ENCODE measurements at regions not wholly inside any gene's neighbourhood (a gene's known extent, or its start where the extent isn't known, plus 50 kb on each side); places are given as distances from the start of the nearest gene placed in this dataset.
A peak's percentile ranks its signal among the peaks of the same experiment; 100 is the strongest.

DNA sequence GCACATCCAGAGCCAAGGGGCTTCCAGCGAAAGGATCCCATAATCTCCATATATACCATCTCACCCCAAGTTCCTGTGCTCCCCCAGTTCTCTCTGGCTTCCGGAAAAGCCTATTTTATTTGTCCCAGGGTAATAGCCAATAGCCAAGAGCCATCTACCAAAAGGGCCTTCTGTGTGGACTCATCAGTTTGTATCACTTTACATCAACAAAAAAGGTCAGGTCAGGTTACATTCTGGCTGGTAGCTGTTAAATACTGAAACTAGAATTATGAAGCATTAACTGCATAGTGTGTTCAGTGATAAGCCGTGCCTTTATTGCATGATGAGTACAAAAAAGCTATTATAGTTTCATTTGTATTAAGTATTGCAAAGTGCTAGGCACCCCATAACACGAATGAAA lies 223.7 kb downstream of the IRS1 start:
- Mint-ChIP-seq H3K36me3 (ENCODE audit: insufficient read depth, unreplicated experiment) (no peaks in the 10 kb centered on the region), H3K9me3 (ENCODE audit: unreplicated experiment) (no peaks in the 10 kb centered on the region), H3K27ac (ENCODE audit: low read depth, unreplicated experiment) (no peak overlapping the region), H3K4me3 (ENCODE audit: unreplicated experiment) (no peak overlapping the region), H3K27me3 (ENCODE audit: insufficient read depth, unreplicated experiment) (no peaks in the 10 kb centered on the region), H3K4me1 (ENCODE audit: insufficient read depth, unreplicated experiment) (no peaks in the 10 kb centered on the region)
- POLR2A ChIA-PET: interaction anchor here (0.7 to 1.7 kb wide), 2 partner anchors 11 to 911 kb away, joined by 3 to 5 read pairs; no protein-coding TSS in a partner anchor
- intact Hi-C loops (cut with micrococcal nuclease): no loop called here
- DNase-seq (ENCODE audit: unreplicated experiment): no peak
- no TSS peak for BruUV-seq (replicated peaks)
- CTCF ChIA-PET: no interaction called here
- TF ChIP-seq, protein P1, sequence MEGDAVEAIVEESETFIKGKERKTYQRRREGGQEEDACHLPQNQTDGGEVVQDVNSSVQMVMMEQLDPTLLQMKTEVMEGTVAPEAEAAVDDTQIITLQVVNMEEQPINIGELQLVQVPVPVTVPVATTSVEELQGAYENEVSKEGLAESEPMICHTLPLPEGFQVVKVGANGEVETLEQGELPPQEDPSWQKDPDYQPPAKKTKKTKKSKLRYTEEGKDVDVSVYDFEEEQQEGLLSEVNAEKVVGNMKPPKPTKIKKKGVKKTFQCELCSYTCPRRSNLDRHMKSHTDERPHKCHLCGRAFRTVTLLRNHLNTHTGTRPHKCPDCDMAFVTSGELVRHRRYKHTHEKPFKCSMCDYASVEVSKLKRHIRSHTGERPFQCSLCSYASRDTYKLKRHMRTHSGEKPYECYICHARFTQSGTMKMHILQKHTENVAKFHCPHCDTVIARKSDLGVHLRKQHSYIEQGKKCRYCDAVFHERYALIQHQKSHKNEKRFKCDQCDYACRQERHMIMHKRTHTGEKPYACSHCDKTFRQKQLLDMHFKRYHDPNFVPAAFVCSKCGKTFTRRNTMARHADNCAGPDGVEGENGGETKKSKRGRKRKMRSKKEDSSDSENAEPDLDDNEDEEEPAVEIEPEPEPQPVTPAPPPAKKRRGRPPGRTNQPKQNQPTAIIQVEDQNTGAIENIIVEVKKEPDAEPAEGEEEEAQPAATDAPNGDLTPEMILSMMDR (IDR thresholded peaks at IDR 0.05; ENCODE audit: unreplicated experiment): no peak

DNA sequence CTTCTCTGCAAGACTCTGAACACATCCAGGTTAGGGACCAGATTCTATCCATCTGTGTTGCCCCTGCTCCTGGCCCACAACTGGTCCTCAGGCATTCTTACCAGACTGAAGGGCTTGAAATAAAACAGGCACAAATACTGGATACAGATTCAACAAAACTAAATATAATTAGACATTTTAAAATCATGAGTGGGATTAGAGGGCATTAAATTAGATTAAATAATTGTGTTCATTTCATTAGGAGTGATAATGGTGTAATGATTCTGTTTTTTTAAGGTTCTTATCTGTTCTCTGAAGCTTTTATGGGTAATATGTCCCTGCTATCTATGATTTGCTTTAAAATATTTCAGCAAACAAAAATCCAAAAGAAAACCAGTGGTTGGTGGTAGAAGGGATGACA lies 226.5 kb downstream of the IRS1 start:
- POLR2A ChIA-PET: no interaction called here
- H3K36me3 Mint-ChIP-seq (ENCODE audit: insufficient read depth, unreplicated experiment): no peaks in the 10 kb centered on the region
- no peak overlapping the region for H3K27ac Mint-ChIP-seq (ENCODE audit: low read depth, unreplicated experiment)
- H3K4me1 Mint-ChIP-seq (ENCODE audit: insufficient read depth, unreplicated experiment): no peaks in the 10 kb centered on the region
- TF ChIP-seq, protein P1 (IDR thresholded peaks at IDR 0.05; ENCODE audit: unreplicated experiment): no peak
- no peaks in the 10 kb centered on the region for H3K27me3 Mint-ChIP-seq (ENCODE audit: insufficient read depth, unreplicated experiment)
- DNase-seq (ENCODE audit: unreplicated experiment): no peak
- no TSS peak for BruUV-seq (replicated peaks)
- no peaks in the 10 kb centered on the region for H3K9me3 Mint-ChIP-seq (ENCODE audit: unreplicated experiment)
- H3K4me3 Mint-ChIP-seq (ENCODE audit: unreplicated experiment): no peak overlapping the region
- CTCF ChIA-PET: no interaction called here
- intact Hi-C loops (cut with micrococcal nuclease): no loop called here

DNA sequence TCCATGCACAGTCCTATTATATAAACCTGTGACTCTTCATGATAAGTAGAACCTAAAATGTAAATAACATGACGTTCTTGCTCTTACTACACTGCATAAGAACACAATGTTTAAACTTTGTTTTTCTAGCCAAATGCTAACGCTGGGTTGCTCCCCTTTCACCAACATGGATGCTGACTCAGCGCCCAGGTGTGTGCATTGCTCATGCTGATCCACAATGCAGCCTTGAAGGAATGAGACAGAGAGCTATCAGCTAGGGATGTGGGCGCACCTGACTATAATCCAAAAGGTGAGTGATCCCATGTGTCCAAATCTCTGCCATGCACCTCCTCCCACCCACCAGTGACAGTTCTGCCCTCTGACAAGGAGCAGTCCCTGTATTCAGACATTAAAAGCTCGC lies 235.0 kb downstream of the IRS1 start:
- no TSS peak for BruUV-seq (replicated peaks)
- intact Hi-C loops (cut with micrococcal nuclease): no loop called here
- ChIA-PET POLR2A (interaction anchor here (0.6 to 1.8 kb wide), 2 partner anchors 12 to 193 kb away, joined by 3 to 5 read pairs; no protein-coding TSS in a partner anchor), CTCF (interaction anchor here (0.6 to 0.7 kb wide), 2 partner anchors 224 to 365 kb away, joined by 3 read pairs; no protein-coding TSS in a partner anchor)
- Mint-ChIP-seq H3K27me3 (ENCODE audit: insufficient read depth, unreplicated experiment) (no peaks in the 10 kb centered on the region), H3K9me3 (ENCODE audit: unreplicated experiment) (no peaks in the 10 kb centered on the region), H3K27ac (ENCODE audit: low read depth, unreplicated experiment) (peak overlapping the region; percentile 61), H3K36me3 (ENCODE audit: insufficient read depth, unreplicated experiment) (no peaks in the 10 kb centered on the region), H3K4me1 (ENCODE audit: insufficient read depth, unreplicated experiment) (peaks cover 10% of the 10 kb centered on the region), H3K4me3 (ENCODE audit: unreplicated experiment) (no peak overlapping the region)
- DNase-seq (ENCODE audit: unreplicated experiment): peak; percentile 56
- TF ChIP-seq, protein P1 (IDR thresholded peaks at IDR 0.05; ENCODE audit: unreplicated experiment): no peak

DNA sequence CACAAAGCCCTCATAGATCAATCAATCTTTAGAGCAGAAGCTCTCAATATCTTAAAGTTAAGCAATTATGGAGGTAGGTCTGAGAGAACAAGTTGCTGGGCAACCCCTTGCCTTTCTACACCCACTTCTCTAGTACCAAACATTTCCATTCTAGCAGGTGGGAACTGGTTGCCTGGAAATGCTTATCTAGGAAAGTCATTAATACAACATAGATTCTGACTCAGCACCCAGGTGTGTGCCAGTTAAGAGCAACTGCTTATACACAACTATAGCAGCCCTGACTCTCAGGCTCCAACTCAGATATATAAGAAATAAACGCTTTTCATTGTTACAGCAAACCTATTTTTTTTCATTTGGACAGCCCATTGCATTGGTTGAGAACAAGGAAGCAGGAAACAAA lies 237.7 kb downstream of the IRS1 start:
- H3K4me3 Mint-ChIP-seq (ENCODE audit: unreplicated experiment): no peak overlapping the region
- ChIA-PET CTCF (no interaction called here), POLR2A (interaction anchor here (1.2 to 1.3 kb wide), 2 partner anchors 49 to 115 kb away, joined by 3 to 4 read pairs; no protein-coding TSS in a partner anchor)
- peaks cover 10% of the 10 kb centered on the region for H3K4me1 Mint-ChIP-seq (ENCODE audit: insufficient read depth, unreplicated experiment)
- no peak overlapping the region for H3K27ac Mint-ChIP-seq (ENCODE audit: low read depth, unreplicated experiment)
- peak; percentile 17 for DNase-seq (ENCODE audit: unreplicated experiment)
- BruUV-seq (replicated peaks): no TSS peak
- no peaks in the 10 kb centered on the region for H3K36me3 Mint-ChIP-seq (ENCODE audit: insufficient read depth, unreplicated experiment)
- TF ChIP-seq, protein P1 (IDR thresholded peaks at IDR 0.05; ENCODE audit: unreplicated experiment): no peak
- no peaks in the 10 kb centered on the region for H3K9me3 Mint-ChIP-seq (ENCODE audit: unreplicated experiment)
- no peaks in the 10 kb centered on the region for H3K27me3 Mint-ChIP-seq (ENCODE audit: insufficient read depth, unreplicated experiment)
- intact Hi-C loops (cut with micrococcal nuclease): no loop called here

Measured in MCF 10A (cell line).